HEK293T (cell line): ENCODE measurements at regions not wholly inside any gene's neighbourhood (a gene's known extent, or its start where the extent isn't known, plus 50 kb on each side); places are given as distances from the start of the nearest gene placed in this dataset.

Experiments used
- ARNT ChIP-seq: fragments of 450-650 bp; IDR thresholded peaks from 2 replicates; pipeline ENCODE4 v1.6.1; 2017; ENCODE audit warnings: mild to moderate bottlenecking
- BHLHE40 ChIP-seq: fragments of 450-650 bp; IDR thresholded peaks from 2 replicates; pipeline ENCODE4 v1.6.1; 2016; ENCODE audit warnings: mild to moderate bottlenecking, moderate library complexity, borderline replicate concordance
- CTBP1 ChIP-seq: fragments of 450-650 bp; IDR thresholded peaks from 2 replicates; pipeline ENCODE4 v1.6.1; 2016; ENCODE audit warnings: borderline replicate concordance
- ELF4 ChIP-seq: fragments of 450-650 bp; IDR thresholded peaks from 2 replicates; pipeline ENCODE4 v1.6.1; 2017; ENCODE audit warnings: antibody characterized with exemption
- FOXM1 ChIP-seq: fragments of 450-650 bp; IDR thresholded peaks from 2 replicates; pipeline ENCODE4 v1.6.1; 2017; ENCODE audit warnings: mild to moderate bottlenecking, borderline replicate concordance
- HDGF ChIP-seq: fragments of 450-650 bp; IDR thresholded peaks from 2 replicates; pipeline ENCODE4 v1.6.1; 2017; ENCODE audit warnings: antibody characterized with exemption, borderline replicate concordance
- L3MBTL2 ChIP-seq: fragments of 450-650 bp; conservative IDR thresholded peaks from 2 replicates; pipeline ENCODE4 v1.6.1; 2016; ENCODE audit warnings: mild to moderate bottlenecking
- LEF1 ChIP-seq: fragments of 450-650 bp; IDR thresholded peaks from 2 replicates; pipeline ENCODE4 v1.6.1; 2017; ENCODE audit warnings: mild to moderate bottlenecking, borderline replicate concordance
- NFRKB ChIP-seq: fragments of 450-650 bp; IDR thresholded peaks from 2 replicates; pipeline ENCODE4 v1.6.1; 2016; ENCODE audit warnings: mild to moderate bottlenecking, moderate library complexity
- ZNF384 ChIP-seq: fragments of 450-650 bp; IDR thresholded peaks from 2 replicates; pipeline ENCODE4 v1.6.1; 2016

- TF ChIP-seq L3MBTL2, result no peak
- TF ChIP-seq BHLHE40, result no peak
- no peak for TF ChIP-seq ZNF384
- no peak for TF ChIP-seq FOXM1
- no peak for TF ChIP-seq HDGF
- no peak for TF ChIP-seq ARNT
- TF ChIP-seq LEF1, result no peak
- no peak for TF ChIP-seq ELF4
- no peak for TF ChIP-seq CTBP1
- TF ChIP-seq NFRKB, result no peak
Measured at GRCh38 chr20:30612344-30612743, 645.1 kb upstream of the DEFB115 start.
